Testis (tissue), 2 donors: ENCODE measurements at regions not wholly inside any gene's neighbourhood (a gene's known extent, or its start where the extent isn't known, plus 50 kb on each side); places are given as distances from the start of the nearest gene placed in this dataset.

Experiments used
- DNase-seq: peaks from one replicate; pipeline ENCODE4 v3.0.0-alpha.2; 2019
- H3K27ac ChIP-seq, 2 donors: fragments of 200-600 bp; sonication (generic); one replicate each; pipeline ENCODE4 v1.5.1; 2019
- H3K27me3 ChIP-seq: fragments of 200-600 bp; sonication (generic); one replicate; pipeline ENCODE4 v1.5.1; 2019
- H3K36me3 ChIP-seq: fragments of 200-600 bp; sonication (generic); one replicate; pipeline ENCODE4 v1.5.1; 2017; ENCODE audit warnings: low read depth; ENCODE audit errors: missing control alignments
- H3K4me1 ChIP-seq: fragments of 200-600 bp; sonication (generic); one replicate; pipeline ENCODE4 v1.5.1; 2019
- H3K4me3 ChIP-seq, 2 donors: fragments of 200-600 bp; sonication (generic); one replicate each; pipeline ENCODE4 v1.5.1; 2017 to 2019
- H3K9me3 ChIP-seq: fragments of 200-600 bp; sonication (generic); one replicate; pipeline ENCODE4 v1.5.1; 2017
- CTCF ChIP-seq, 3 experiments: fragments of 450-650 bp in 2 of 3; fragments of 200-600 bp in 1 of 3; sonication (generic) in 1 of 3; IDR thresholded peaks; one replicate each; pipeline ENCODE4 v1.5.1; 2016 to 2019; ENCODE audit warnings: antibody characterized with exemption in 3 of 3, mild to moderate bottlenecking in 2 of 3, moderate library complexity in 1 of 3
- POLR2A ChIP-seq: fragments of 450-650 bp; IDR thresholded peaks from one replicate; pipeline ENCODE4 v1.6.1; 2017; ENCODE audit warnings: antibody characterized with exemption, mild to moderate bottlenecking, moderate library complexity
- WGBS, 2 donors: methylation state at CpG; one replicate each; pipeline ENCODE4 v1.1.5; 2018; 5-methylcytosine and 5-hydroxymethylcytosine counted together
- intact Hi-C: fragments of 100-400 bp; cut with DNase I; formaldehyde crosslinking; loops from one replicate; pipeline ENCODE4 v1.15.1; 2023; ENCODE audit warnings: low total_unique reads

GRCh38 chr22:26894766-26895485, 237.5 kb downstream of the MIAT start:
- no peaks in the 10 kb centered on the region for H3K4me1 ChIP-seq
- no peak overlapping the region for H3K4me3 ChIP-seq
- no peak for TF ChIP-seq CTCF (IDR thresholded peaks at IDR 0.05)
- no peak for TF ChIP-seq POLR2A
- H3K27me3 ChIP-seq = peaks cover 3% of the 10 kb centered on the region
- no peaks in the 10 kb centered on the region for H3K36me3 ChIP-seq
- no peaks in the 10 kb centered on the region for H3K9me3 ChIP-seq
- WGBS, 2 donors = 60 to 62% methylated on average over 5 of the region's 5 CpGs
- intact Hi-C loops = no loop called here
- H3K27ac ChIP-seq = no peak overlapping the region
- DNase-seq = no peak

GRCh38 chr22:26897384-26897783, 240.0 kb downstream of the MIAT start:
- intact Hi-C loops = no loop called here
- H3K27me3 ChIP-seq = peaks cover 5% of the 10 kb centered on the region
- no peaks in the 10 kb centered on the region for H3K4me1 ChIP-seq
- H3K27ac ChIP-seq = no peak overlapping the region
- DNase-seq = no peak
- no peaks in the 10 kb centered on the region for H3K36me3 ChIP-seq
- no peak overlapping the region for H3K4me3 ChIP-seq
- WGBS, 2 donors = 80 to 90% methylated on average over 1 of the region's 1 CpG
- H3K9me3 ChIP-seq = no peaks in the 10 kb centered on the region
- TF ChIP-seq CTCF (IDR thresholded peaks at IDR 0.05) (no peak), POLR2A (no peak)

GRCh38 chr22:26898946-26899605, 241.7 kb downstream of the MIAT start:
- Histone ChIP-seq H3K36me3 (no peaks in the 10 kb centered on the region), H3K27me3 (peaks cover 5% of the 10 kb centered on the region), H3K9me3 (no peaks in the 10 kb centered on the region), H3K4me3 (no peak overlapping the region), H3K4me1 (peaks cover 6% of the 10 kb centered on the region), H3K27ac (no peak overlapping the region)
- intact Hi-C loops = no loop called here
- 80 to 85% methylated on average over 8 of the region's 8 CpGs for WGBS, 2 donors
- no peak for DNase-seq
- TF ChIP-seq CTCF (IDR thresholded peaks at IDR 0.05) (no peak), POLR2A (no peak)

- 88 to 93% methylated on average over 5 of the region's 5 CpGs for WGBS, 2 donors
- Histone ChIP-seq H3K4me1 (peaks cover 6% of the 10 kb centered on the region), H3K4me3 (no peak overlapping the region), H3K9me3 (no peaks in the 10 kb centered on the region), H3K36me3 (no peaks in the 10 kb centered on the region), H3K27ac (no peak overlapping the region), H3K27me3 (peaks cover 5% of the 10 kb centered on the region)
- DNase-seq = no peak
- TF ChIP-seq CTCF (IDR thresholded peaks at IDR 0.05) (no peak), POLR2A (no peak)
- intact Hi-C loops = no loop called here
These were observed 243.4 kb downstream of the MIAT start for GRCh38 chr22:26900787-26901186.
